B cell (primary cell): ENCODE measurements at regions not wholly inside any gene's neighbourhood (a gene's known extent, or its start where the extent isn't known, plus 50 kb on each side); places are given as distances from the start of the nearest gene placed in this dataset.
A peak's percentile ranks its signal among the peaks of the same experiment; 100 is the strongest.
"Not testable (repeated sequence)": the region's sequence is repeated elsewhere in the genome, so short reads cannot be mapped to it uniquely, and the experiment has no call there.

Experiments
- ATAC-seq: fragments of 200-7000 bp; cut with Tn5 transposase; one replicate; pipeline ENCODE4 v1.10.0; 2021; ENCODE audit warnings: low read depth, mild to moderate bottlenecking, moderate number of reproducible peaks, moderate library complexity
- CTCF ChIA-PET: fragments of 350-600 bp; sonication (Branson Sonifier 250); formaldehyde crosslinking; loops from one replicate; lab custom pipeline; 2021; ENCODE audit warnings: antibody characterized with exemption, inconsistent platforms; lab: Charles Lee
- POLR2A ChIA-PET: fragments of 350-600 bp; sonication (Branson Sonifier 250); formaldehyde crosslinking; loops from one replicate; lab custom pipeline; 2021; ENCODE audit warnings: antibody characterized with exemption; lab: Charles Lee
- DNase-seq: peaks from one replicate; pipeline ENCODE4 v3.0.0; 2013
- H2AFZ ChIP-seq: 2 replicates; pipeline ENCODE4 v1.6.1; 2012; ENCODE audit warnings: mild to moderate bottlenecking, low read depth, low read length; ENCODE audit not compliant: insufficient read depth, poor library complexity, severe bottlenecking
- H3K27ac ChIP-seq, 2 donors: 1 replicate in 1 of 2; 2 replicates in 1 of 2; pipeline ENCODE4 v1.5.1; 2012 to 2013; ENCODE audit warnings: low read length in 2 of 2, mild to moderate bottlenecking in 2 of 2, moderate library complexity in 1 of 2
- H3K27me3 ChIP-seq, 4 experiments: fragments of 200-600 bp in 1 of 4; sonication (generic) in 1 of 4; replicated peaks in 1 of 4; 1 replicate in 2 of 4; 2 replicates in 2 of 4; pipeline versions ENCODE4 v1.6.1 to v1.7.0; 2013 to 2016; ENCODE audit warnings: low read length in 3 of 4, mild to moderate bottlenecking in 2 of 4, mixed read lengths in 1 of 4, moderate library complexity in 1 of 4; ENCODE audit not compliant: insufficient read depth in 4 of 4, control insufficient read depth in 3 of 4; ENCODE audit errors: control extremely low read depth in 1 of 4
- H3K36me3 ChIP-seq, 2 experiments: replicated peaks in 1 of 2; 1 replicate in 1 of 2; 2 replicates in 1 of 2; pipeline versions ENCODE4 v1.6.1 to v1.7.1; 2013; ENCODE audit warnings: low read length in 1 of 2; ENCODE audit not compliant: insufficient read depth in 2 of 2, control insufficient read depth in 1 of 2; ENCODE audit errors: control extremely low read depth in 1 of 2, extremely low read depth in 1 of 2
- H3K4me1 ChIP-seq, 2 donors: fragments of 200-600 bp in 1 of 2; sonication (generic) in 1 of 2; 1 replicate in 1 of 2; 2 replicates in 1 of 2; pipeline versions ENCODE4 v1.5.1 to v1.6.1; 2013 to 2017; ENCODE audit warnings: low read length in 2 of 2; ENCODE audit not compliant: control insufficient read depth in 2 of 2, insufficient read depth in 2 of 2
- H3K4me2 ChIP-seq: replicated peaks from 2 replicates; pipeline ENCODE3; 2012; ENCODE audit warnings: mild to moderate bottlenecking, low read depth, low read length; ENCODE audit not compliant: poor library complexity, severe bottlenecking
- H3K4me3 ChIP-seq, 5 experiments: fragments of 200-600 bp in 1 of 5; sonication (generic) in 1 of 5; 1 replicate in 3 of 5; 2 replicates in 2 of 5; pipeline versions ENCODE4 v1.5.1 to v1.7.0; 2011 to 2016; ENCODE audit warnings: low read length in 4 of 5, mild to moderate bottlenecking in 4 of 5, low read depth in 2 of 5, control low read depth in 1 of 5, moderate library complexity in 1 of 5; ENCODE audit not compliant: insufficient read depth in 1 of 5; ENCODE audit errors: control extremely low read depth in 1 of 5, extremely low read depth in 1 of 5
- H3K79me2 ChIP-seq: fragments of 200-600 bp; sonication (generic); one replicate; pipeline ENCODE4 v1.6.0; 2016; ENCODE audit warnings: low read length; ENCODE audit not compliant: control insufficient read depth, insufficient read depth
- H3K9ac ChIP-seq: fragments of 200-600 bp; sonication (generic); 2 replicates; pipeline ENCODE4 v1.6.1; 2017; ENCODE audit warnings: mild to moderate bottlenecking, low read length, moderate library complexity
- H3K9me3 ChIP-seq, 3 donors: one replicate each; pipeline versions ENCODE4 v1.6.1 to v1.7.1; 2013; ENCODE audit warnings: low read length in 2 of 3; ENCODE audit not compliant: control insufficient read depth in 2 of 3, insufficient read depth in 1 of 3; ENCODE audit errors: control extremely low read depth in 1 of 3
- H4K20me1 ChIP-seq: 2 replicates; pipeline ENCODE4 v1.6.0; 2012; ENCODE audit warnings: mild to moderate bottlenecking, low read length; ENCODE audit not compliant: insufficient read depth, control insufficient read depth, poor library complexity, severe bottlenecking
- H3K27ac Mint-ChIP-seq: one replicate; pipeline ENCODE4 v1.8.0; 2021; ENCODE audit warnings: mixed read lengths
- H3K27me3 Mint-ChIP-seq: one replicate; pipeline ENCODE4 v1.8.0; 2021; ENCODE audit warnings: mixed read lengths
- H3K4me1 Mint-ChIP-seq: one replicate; pipeline ENCODE4 v1.8.0; 2021; ENCODE audit warnings: mixed read lengths
- H3K4me3 Mint-ChIP-seq: one replicate; pipeline ENCODE4 v1.8.0; 2021; ENCODE audit warnings: mixed read lengths
- H3K9me3 Mint-ChIP-seq: one replicate; pipeline ENCODE4 v1.8.0; 2022; ENCODE audit warnings: mixed read lengths; ENCODE audit not compliant: insufficient read depth
- EZH2 ChIP-seq: IDR thresholded peaks from 2 replicates; pipeline ENCODE4 v1.6.1; 2012; ENCODE audit warnings: borderline replicate concordance, low read depth, mild to moderate bottlenecking, moderate library complexity, low read length; ENCODE audit not compliant: insufficient read depth, poor library complexity, severe bottlenecking
- WGBS: methylation state at CpG from one replicate; pipeline ENCODE4 v1.1.5; 2013; ENCODE audit warnings: missing lambda C conversion rate; ENCODE audit not compliant: insufficient coverage; 5-methylcytosine and 5-hydroxymethylcytosine counted together
- intact Hi-C: fragments of 100-400 bp; cut with micrococcal nuclease; formaldehyde crosslinking; loops from one replicate; pipeline ENCODE4 v1.10.0; 2022
- TF ChIP-seq, protein P1 (sequence below): fragments of 200-600 bp; IDR thresholded peaks from one replicate; pipeline ENCODE4 v1.8.0; 2022; ENCODE audit warnings: antibody characterized with exemption, mild to moderate bottlenecking

DNA sequence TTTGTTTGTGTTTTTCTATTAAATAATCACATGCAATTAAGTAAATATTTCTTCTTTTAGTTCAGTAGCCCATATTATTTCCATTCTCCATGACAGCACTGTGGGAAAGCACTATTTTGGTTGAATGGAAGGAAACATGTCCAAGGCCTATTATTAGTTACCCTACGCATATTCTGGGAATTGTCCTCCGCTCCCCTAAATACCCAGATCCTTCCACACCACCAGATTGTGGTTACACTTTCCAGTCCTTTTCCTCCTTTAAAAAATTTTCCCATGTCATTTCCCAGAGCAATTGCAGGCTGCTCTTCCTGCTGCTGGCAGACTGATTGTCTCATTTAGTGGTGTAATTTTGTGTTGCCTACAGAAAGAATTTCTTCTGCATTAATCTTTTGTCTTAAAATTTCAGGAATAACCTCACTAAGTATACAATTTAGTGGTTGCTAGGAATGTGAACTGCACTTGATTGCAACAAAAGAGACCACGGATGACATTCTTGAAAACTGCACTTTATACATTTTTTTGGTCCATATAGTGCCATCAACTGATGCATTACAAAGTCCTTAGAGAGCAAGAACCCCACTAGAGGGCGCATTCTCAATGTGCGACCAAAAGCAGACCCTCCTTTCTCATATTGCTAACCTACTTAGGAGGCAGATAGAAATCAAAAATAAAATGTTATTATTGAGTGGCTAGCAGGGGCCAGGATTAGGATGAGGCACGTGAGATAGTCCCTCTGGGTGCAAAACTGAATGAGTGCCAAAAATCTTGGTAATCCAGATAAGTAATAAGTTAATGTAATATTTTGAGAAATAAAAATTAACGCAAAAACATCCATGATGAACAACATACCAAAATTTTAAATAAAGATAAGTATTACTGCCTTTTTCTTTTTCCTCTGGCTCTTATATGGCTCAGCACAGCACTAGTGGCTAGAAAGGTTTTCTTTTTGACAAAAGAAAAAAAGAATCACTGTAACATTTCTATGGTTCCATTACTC lies 98.8 kb upstream of the IQCM start:
- no peaks in the 10 kb centered on the region for H3K36me3 ChIP-seq
- H3K9ac ChIP-seq, result no peak overlapping the region
- no peak overlapping the region for H2AFZ ChIP-seq
- no peak for ATAC-seq
- CTCF ChIA-PET, result no interaction called here
- Mint-ChIP-seq H3K27me3 (no peaks in the 10 kb centered on the region), H3K27ac (no peak overlapping the region), H3K4me1 (no peaks in the 10 kb centered on the region), H3K4me3 (no peak overlapping the region), H3K9me3 (no peaks in the 10 kb centered on the region)
- DNase-seq, result peak; percentile 18
- no peaks in the 10 kb centered on the region for H3K4me1 ChIP-seq
- no peak overlapping the region for H3K4me3 ChIP-seq
- no peaks in the 10 kb centered on the region for H4K20me1 ChIP-seq
- H3K27ac ChIP-seq, result no peak overlapping the region
- POLR2A ChIA-PET, result no interaction called here
- 29% methylated on average over 1 of the region's 7 CpGs for WGBS
- no peaks in the 10 kb centered on the region for H3K79me2 ChIP-seq
- no peaks in the 10 kb centered on the region for H3K9me3 ChIP-seq
- TF ChIP-seq EZH2, result no peak
- TF ChIP-seq, protein P1, sequence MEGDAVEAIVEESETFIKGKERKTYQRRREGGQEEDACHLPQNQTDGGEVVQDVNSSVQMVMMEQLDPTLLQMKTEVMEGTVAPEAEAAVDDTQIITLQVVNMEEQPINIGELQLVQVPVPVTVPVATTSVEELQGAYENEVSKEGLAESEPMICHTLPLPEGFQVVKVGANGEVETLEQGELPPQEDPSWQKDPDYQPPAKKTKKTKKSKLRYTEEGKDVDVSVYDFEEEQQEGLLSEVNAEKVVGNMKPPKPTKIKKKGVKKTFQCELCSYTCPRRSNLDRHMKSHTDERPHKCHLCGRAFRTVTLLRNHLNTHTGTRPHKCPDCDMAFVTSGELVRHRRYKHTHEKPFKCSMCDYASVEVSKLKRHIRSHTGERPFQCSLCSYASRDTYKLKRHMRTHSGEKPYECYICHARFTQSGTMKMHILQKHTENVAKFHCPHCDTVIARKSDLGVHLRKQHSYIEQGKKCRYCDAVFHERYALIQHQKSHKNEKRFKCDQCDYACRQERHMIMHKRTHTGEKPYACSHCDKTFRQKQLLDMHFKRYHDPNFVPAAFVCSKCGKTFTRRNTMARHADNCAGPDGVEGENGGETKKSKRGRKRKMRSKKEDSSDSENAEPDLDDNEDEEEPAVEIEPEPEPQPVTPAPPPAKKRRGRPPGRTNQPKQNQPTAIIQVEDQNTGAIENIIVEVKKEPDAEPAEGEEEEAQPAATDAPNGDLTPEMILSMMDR, result peak; percentile 39
- no peaks in the 10 kb centered on the region for H3K27me3 ChIP-seq
- intact Hi-C loops, result no loop called here
- no peak overlapping the region for H3K4me2 ChIP-seq

GRCh38 chr4:149915735-149916134 lies 100.1 kb upstream of the IQCM start:
- H3K9ac ChIP-seq, H3K27ac Mint-ChIP-seq, H3K4me1 Mint-ChIP-seq, POLR2A ChIA-PET, H4K20me1 ChIP-seq, H3K4me3 ChIP-seq, ATAC-seq, H3K27ac ChIP-seq, H3K36me3 ChIP-seq, H3K4me2 ChIP-seq, DNase-seq, H3K27me3 Mint-ChIP-seq, intact Hi-C loops, H3K27me3 ChIP-seq, H3K4me1 ChIP-seq, H3K9me3 Mint-ChIP-seq, H3K4me3 Mint-ChIP-seq, CTCF ChIA-PET, H3K9me3 ChIP-seq, H3K79me2 ChIP-seq, H2AFZ ChIP-seq: not testable (repeated sequence)
- 100% methylated on average over 5 of the region's 15 CpGs for WGBS
